ENCODE measurements at regions not wholly inside any gene's neighbourhood (a gene's known extent, or its start where the extent isn't known, plus 50 kb on each side); places are given as distances from the start of the nearest gene placed in this dataset.

- DNase-seq (ENCODE audit: low spot score): no peak
Measured at GRCh38 chrX:124829930-124830329, 483.6 kb downstream of the SH2D1A start.

GRCh38 chrX:124836786-124837185, 482.9 kb upstream of the TEX13C start:
- DNase-seq (ENCODE audit: low spot score): no peak

GRCh38 chrX:124842205-124842604, 477.5 kb upstream of the TEX13C start:
- no peak for DNase-seq (ENCODE audit: low spot score)

GRCh38 chrX:124860736-124861135, 458.9 kb upstream of the TEX13C start:
- DNase-seq (ENCODE audit: low spot score): no peak

- DNase-seq (ENCODE audit: low spot score): no peak
Measured at GRCh38 chrX:124862301-124862700, 457.4 kb upstream of the TEX13C start.

- no peak for DNase-seq (ENCODE audit: low spot score)
Measured at GRCh38 chrX:124863303-124863702, 456.4 kb upstream of the TEX13C start.

- DNase-seq (ENCODE audit: low spot score): no peak
Measured at GRCh38 chrX:124887572-124887971, 432.1 kb upstream of the TEX13C start.

- DNase-seq (ENCODE audit: low spot score): no peak
Measured at GRCh38 chrX:124895947-124896346, 423.7 kb upstream of the TEX13C start.

GRCh38 chrX:124902953-124903352, 416.7 kb upstream of the TEX13C start:
- DNase-seq (ENCODE audit: low spot score): no peak

GRCh38 chrX:124910611-124911010, 409.1 kb upstream of the TEX13C start:
- DNase-seq (ENCODE audit: low spot score): no peak

- DNase-seq (ENCODE audit: low spot score): no peak
Measured at GRCh38 chrX:124917011-124917410, 402.7 kb upstream of the TEX13C start.

- DNase-seq (ENCODE audit: low spot score): no peak
Measured at GRCh38 chrX:124925681-124926080, 394.0 kb upstream of the TEX13C start.

- DNase-seq (ENCODE audit: low spot score): no peak
Measured at GRCh38 chrX:124931241-124931640, 388.4 kb upstream of the TEX13C start.

GRCh38 chrX:124931958-124932357, 387.7 kb upstream of the TEX13C start:
- DNase-seq (ENCODE audit: low spot score): no peak

- DNase-seq (ENCODE audit: low spot score): no peak
Measured at GRCh38 chrX:124938715-124939114, 381.0 kb upstream of the TEX13C start.

GRCh38 chrX:124940531-124940930, 379.1 kb upstream of the TEX13C start:
- DNase-seq (ENCODE audit: low spot score): peak; percentile 16

GRCh38 chrX:124954402-124954801, 365.3 kb upstream of the TEX13C start:
- no peak for DNase-seq (ENCODE audit: low spot score)

- no peak for DNase-seq (ENCODE audit: low spot score)
Measured at GRCh38 chrX:124960454-124960853, 359.2 kb upstream of the TEX13C start.

GRCh38 chrX:124963717-124964116, 356.0 kb upstream of the TEX13C start, which contains the start of gene TENM1:
Gene TENM1, minus strand, starts transcription at chrX:124963817.
- DNase-seq (ENCODE audit: low spot score): no peak

- no peak for DNase-seq (ENCODE audit: low spot score)
Measured at GRCh38 chrX:124975456-124975855, 344.2 kb upstream of the TEX13C start.

GRCh38 chrX:124981420-124981819, 338.3 kb upstream of the TEX13C start:
- DNase-seq (ENCODE audit: low spot score): no peak

GRCh38 chrX:124984140-124984813, 335.4 kb upstream of the TEX13C start:
- no peak for DNase-seq (ENCODE audit: low spot score)

- DNase-seq (ENCODE audit: low spot score): no peak
Measured at GRCh38 chrX:124986284-124986683, 333.4 kb upstream of the TEX13C start.

- no peak for DNase-seq (ENCODE audit: low spot score)
Measured at GRCh38 chrX:124993735-124994134, 325.9 kb upstream of the TEX13C start.
